HEK293T (cell line): ENCODE measurements at regions not wholly inside any gene's neighbourhood (a gene's known extent, or its start where the extent isn't known, plus 50 kb on each side); places are given as distances from the start of the nearest gene placed in this dataset.

ENCODE experiments used
- CTCF ChIA-PET: fragments of 350-600 bp; formaldehyde crosslinking; extraction: SDS; loops from one replicate; lab custom pipeline; 2021; ENCODE audit warnings: antibody characterized with exemption, inconsistent platforms; lab: Yijun Ruan, JAX
- POLR2A ChIA-PET: fragments of 350-600 bp; formaldehyde crosslinking; extraction: SDS; loops from one replicate; lab custom pipeline; 2020; ENCODE audit warnings: antibody characterized with exemption, inconsistent platforms; lab: Yijun Ruan, JAX
- DNase-seq: peaks from one replicate; pipeline ENCODE4 v3.0.0; 2012; ENCODE audit warnings: mixed read lengths; ENCODE audit errors: extremely low spot score
- ARNT ChIP-seq: fragments of 450-650 bp; IDR thresholded peaks from 2 replicates; pipeline ENCODE4 v1.6.1; 2017; ENCODE audit warnings: mild to moderate bottlenecking
- BHLHE40 ChIP-seq: fragments of 450-650 bp; IDR thresholded peaks from 2 replicates; pipeline ENCODE4 v1.6.1; 2016; ENCODE audit warnings: mild to moderate bottlenecking, moderate library complexity, borderline replicate concordance
- CTBP1 ChIP-seq: fragments of 450-650 bp; IDR thresholded peaks from 2 replicates; pipeline ENCODE4 v1.6.1; 2016; ENCODE audit warnings: borderline replicate concordance
- ELF4 ChIP-seq: fragments of 450-650 bp; IDR thresholded peaks from 2 replicates; pipeline ENCODE4 v1.6.1; 2017; ENCODE audit warnings: antibody characterized with exemption
- FOXA1 ChIP-seq: fragments of 450-650 bp; IDR thresholded peaks from 2 replicates; pipeline ENCODE4 v1.6.1; 2016; ENCODE audit warnings: mild to moderate bottlenecking
- FOXK2 ChIP-seq: fragments of 450-650 bp; IDR thresholded peaks from 2 replicates; pipeline ENCODE4 v1.6.1; 2016; ENCODE audit warnings: mild to moderate bottlenecking
- FOXM1 ChIP-seq: fragments of 450-650 bp; IDR thresholded peaks from 2 replicates; pipeline ENCODE4 v1.6.1; 2017; ENCODE audit warnings: mild to moderate bottlenecking, borderline replicate concordance
- HDGF ChIP-seq: fragments of 450-650 bp; IDR thresholded peaks from 2 replicates; pipeline ENCODE4 v1.6.1; 2017; ENCODE audit warnings: antibody characterized with exemption, borderline replicate concordance
- L3MBTL2 ChIP-seq: fragments of 450-650 bp; conservative IDR thresholded peaks from 2 replicates; pipeline ENCODE4 v1.6.1; 2016; ENCODE audit warnings: mild to moderate bottlenecking
- LEF1 ChIP-seq: fragments of 450-650 bp; IDR thresholded peaks from 2 replicates; pipeline ENCODE4 v1.6.1; 2017; ENCODE audit warnings: mild to moderate bottlenecking, borderline replicate concordance
- NFRKB ChIP-seq: fragments of 450-650 bp; IDR thresholded peaks from 2 replicates; pipeline ENCODE4 v1.6.1; 2016; ENCODE audit warnings: mild to moderate bottlenecking, moderate library complexity
- SP1 ChIP-seq: fragments of 450-650 bp; IDR thresholded peaks from 2 replicates; pipeline ENCODE4 v1.6.1; 2017
- SUZ12 ChIP-seq: fragments of 450-650 bp; IDR thresholded peaks from 2 replicates; pipeline ENCODE4 v1.6.1; 2016; ENCODE audit warnings: mild to moderate bottlenecking
- TARDBP ChIP-seq: fragments of 450-650 bp; IDR thresholded peaks from 2 replicates; pipeline ENCODE4 v1.6.1; 2016
- ZNF384 ChIP-seq: fragments of 450-650 bp; IDR thresholded peaks from 2 replicates; pipeline ENCODE4 v1.6.1; 2016
- TF ChIP-seq, protein P1 (sequence below): fragments of 450-650 bp; IDR thresholded peaks from 2 replicates; pipeline ENCODE4 v1.6.1; 2016

DNA sequence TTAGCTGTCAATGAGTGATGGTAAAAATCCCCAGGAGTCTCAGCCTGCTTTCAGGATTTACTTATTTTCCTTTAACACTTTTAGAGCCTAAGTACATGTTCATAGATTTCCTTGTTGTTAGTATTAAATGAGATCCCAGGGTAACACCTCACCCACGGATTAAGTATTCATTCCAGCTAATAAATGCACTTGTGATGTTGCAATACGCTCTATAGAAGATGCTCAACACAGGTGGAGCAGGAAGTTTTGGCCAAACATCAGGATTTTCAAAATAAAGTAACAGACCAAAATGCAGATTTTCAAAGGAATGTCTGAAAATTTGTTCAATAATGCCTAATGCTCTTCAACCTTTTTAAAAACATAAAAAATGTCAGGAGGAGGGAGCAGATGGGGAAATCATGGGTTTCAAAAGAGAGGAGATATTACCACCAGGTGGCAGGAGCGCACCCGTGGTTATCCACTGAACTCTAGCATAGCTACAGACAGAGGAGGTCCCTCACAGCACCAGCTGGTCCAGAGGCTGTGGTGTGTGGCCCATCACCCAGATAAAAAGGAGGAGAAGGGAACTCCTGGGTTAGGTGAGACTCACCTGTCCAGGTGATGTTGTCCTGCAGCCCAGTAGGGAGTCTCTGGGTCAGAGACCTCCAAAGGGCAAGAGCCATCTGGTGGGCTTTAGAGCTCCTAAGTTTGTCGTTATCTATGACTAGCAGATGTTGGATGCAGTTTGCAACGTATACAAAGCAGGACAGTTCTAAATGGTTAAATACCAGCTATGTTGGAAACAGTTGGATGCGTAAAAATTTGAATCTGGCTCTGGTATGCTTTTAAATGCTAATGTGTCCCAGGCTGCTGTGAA is 1158.4 kb upstream of the TMEM132C start:
- DNase-seq, result peak; percentile 38
- ChIA-PET POLR2A (no interaction called here), CTCF (interaction anchor here (0.9 kb wide), 1 partner anchor 273 kb away, joined by 3 read pairs; no protein-coding TSS in a partner anchor)
- TF ChIP-seq LEF1 (no peak), FOXK2 (no peak), SUZ12 (no peak), ELF4 (no peak), NFRKB (no peak), TARDBP (no peak), FOXA1 (no peak), CTBP1 (no peak), ARNT (no peak), ZNF384 (no peak), HDGF (no peak)
- TF ChIP-seq, protein P1, sequence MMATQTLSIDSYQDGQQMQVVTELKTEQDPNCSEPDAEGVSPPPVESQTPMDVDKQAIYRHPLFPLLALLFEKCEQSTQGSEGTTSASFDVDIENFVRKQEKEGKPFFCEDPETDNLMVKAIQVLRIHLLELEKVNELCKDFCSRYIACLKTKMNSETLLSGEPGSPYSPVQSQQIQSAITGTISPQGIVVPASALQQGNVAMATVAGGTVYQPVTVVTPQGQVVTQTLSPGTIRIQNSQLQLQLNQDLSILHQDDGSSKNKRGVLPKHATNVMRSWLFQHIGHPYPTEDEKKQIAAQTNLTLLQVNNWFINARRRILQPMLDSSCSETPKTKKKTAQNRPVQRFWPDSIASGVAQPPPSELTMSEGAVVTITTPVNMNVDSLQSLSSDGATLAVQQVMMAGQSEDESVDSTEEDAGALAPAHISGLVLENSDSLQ, result no peak

DNA sequence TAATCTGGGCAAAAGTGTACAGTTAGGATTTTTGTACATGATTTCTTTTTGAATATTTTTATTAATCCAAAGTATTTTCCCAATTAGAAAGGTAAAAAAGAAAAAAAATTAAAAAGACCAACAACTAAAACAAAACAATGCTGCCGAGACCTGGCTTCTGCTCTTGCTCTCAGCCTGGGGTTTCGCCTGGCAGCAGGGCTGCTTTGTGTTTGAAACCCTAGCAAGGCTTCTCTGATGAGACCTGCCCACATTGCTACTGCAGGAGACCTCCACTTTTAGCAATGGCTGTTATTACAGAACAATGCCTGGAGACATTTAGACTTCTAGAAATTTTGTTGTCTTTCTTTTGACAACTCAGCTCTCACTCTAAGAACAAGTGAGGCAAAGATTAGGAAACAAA is 1153.0 kb upstream of the TMEM132C start:
- TF ChIP-seq, protein P1, result no peak
- TF ChIP-seq L3MBTL2, result no peak
- no peak for TF ChIP-seq SP1
- TF ChIP-seq HDGF, result no peak
- no peak for TF ChIP-seq FOXM1
- no peak for TF ChIP-seq ZNF384
- TF ChIP-seq FOXK2, result no peak
- TF ChIP-seq FOXA1, result no peak
- TF ChIP-seq BHLHE40, result no peak
- no peak for TF ChIP-seq ELF4
- TF ChIP-seq LEF1, result no peak
- no peak for TF ChIP-seq NFRKB
- no peak for TF ChIP-seq CTBP1
- TF ChIP-seq TARDBP, result no peak
- TF ChIP-seq ARNT, result no peak
- no peak for TF ChIP-seq SUZ12
- ChIA-PET POLR2A (no interaction called here), CTCF (no interaction called here)
- no peak for DNase-seq

GRCh38 chr12:127115468-127116035 is 1151.4 kb upstream of the TMEM132C start:
- POLR2A ChIA-PET, result no interaction called here
- CTCF ChIA-PET, result no interaction called here
- DNase-seq, result no peak
- no peak for TF ChIP-seq FOXA1
- no peak for TF ChIP-seq FOXM1
- TF ChIP-seq, protein P1, result no peak
- TF ChIP-seq BHLHE40, result no peak
- TF ChIP-seq FOXK2, result no peak
- no peak for TF ChIP-seq TARDBP
- TF ChIP-seq LEF1, result no peak
- TF ChIP-seq ELF4, result no peak
- TF ChIP-seq SUZ12, result no peak
- TF ChIP-seq ARNT, result no peak
- no peak for TF ChIP-seq SP1

- DNase-seq, result no peak
- TF ChIP-seq, protein P1, result no peak
- TF ChIP-seq ELF4 (no peak), SP1 (no peak), FOXK2 (no peak), L3MBTL2 (no peak), ARNT (no peak), SUZ12 (no peak), ZNF384 (no peak), LEF1 (no peak), CTBP1 (no peak), TARDBP (no peak), NFRKB (no peak), HDGF (no peak), FOXM1 (no peak), FOXA1 (no peak)
- ChIA-PET POLR2A (no interaction called here), CTCF (no interaction called here)
These were observed 1148.7 kb upstream of the TMEM132C start for GRCh38 chr12:127118251-127118650.

DNA sequence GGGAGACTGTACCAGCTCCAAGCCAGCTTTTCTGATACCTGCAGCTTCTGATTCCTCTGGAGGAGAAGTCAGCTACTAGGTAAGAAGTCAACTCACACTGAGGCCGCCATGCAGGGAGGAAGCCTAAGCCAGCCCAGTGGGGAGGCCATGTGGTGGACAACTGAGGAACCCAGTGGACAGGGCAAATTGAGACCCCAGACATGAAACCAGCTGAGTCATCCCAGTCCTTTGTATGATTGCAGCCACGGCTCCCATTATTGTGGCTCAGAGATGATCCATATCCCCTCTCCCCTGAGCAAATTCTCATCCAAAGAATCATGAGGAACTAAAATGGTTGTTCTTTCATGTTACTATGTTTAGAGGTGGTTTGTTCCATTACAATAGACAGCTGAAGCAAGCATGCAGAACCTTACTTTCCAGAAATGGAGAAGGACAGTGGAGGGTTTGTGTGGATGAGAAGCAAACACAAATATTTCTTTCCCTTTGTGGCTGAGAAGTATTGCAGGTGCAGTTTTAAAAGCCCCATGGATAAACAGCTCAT is 1147.3 kb upstream of the TMEM132C start:
- no peak for TF ChIP-seq ZNF384
- no peak for TF ChIP-seq HDGF
- TF ChIP-seq FOXM1, result no peak
- TF ChIP-seq NFRKB, result no peak
- no peak for TF ChIP-seq BHLHE40
- no peak for TF ChIP-seq CTBP1
- no peak for TF ChIP-seq FOXA1
- TF ChIP-seq LEF1, result no peak
- no peak for TF ChIP-seq ARNT
- no peak for TF ChIP-seq L3MBTL2
- no peak for TF ChIP-seq ELF4
- TF ChIP-seq FOXK2, result no peak
- TF ChIP-seq SUZ12, result no peak
- TF ChIP-seq, protein P1, result no peak
- TF ChIP-seq TARDBP, result no peak
- TF ChIP-seq SP1, result no peak
- ChIA-PET CTCF (no interaction called here), POLR2A (no interaction called here)
- no peak for DNase-seq
